ENCODE measurements at regions not wholly inside any gene's neighbourhood (a gene's known extent, or its start where the extent isn't known, plus 50 kb on each side); places are given as distances from the start of the nearest gene placed in this dataset.
"Not testable (repeated sequence)": the region's sequence is repeated elsewhere in the genome, so short reads cannot be mapped to it uniquely, and the experiment has no call there.

DNA sequence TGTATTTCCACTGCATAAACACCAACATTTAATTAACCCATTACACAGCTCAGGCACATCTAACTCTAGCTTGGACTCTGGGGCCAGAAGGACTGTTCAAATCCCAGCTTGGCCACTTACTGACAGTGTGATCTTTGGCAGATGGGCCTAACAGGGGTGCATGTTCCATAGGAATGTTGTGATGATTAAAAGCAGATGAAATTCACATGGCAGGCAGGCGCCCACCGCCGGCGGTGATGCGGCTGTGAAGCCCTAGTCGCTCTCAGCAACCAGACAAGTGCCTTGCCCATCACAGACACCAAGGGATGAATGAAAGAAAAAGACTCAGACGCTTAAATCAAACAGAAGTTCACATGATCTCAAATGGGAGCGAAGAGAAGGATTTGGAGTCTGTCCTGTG lies 84.6 kb upstream of the WSB1 start:
- no peak for DNase-seq (ENCODE audit: low spot score)

DNA sequence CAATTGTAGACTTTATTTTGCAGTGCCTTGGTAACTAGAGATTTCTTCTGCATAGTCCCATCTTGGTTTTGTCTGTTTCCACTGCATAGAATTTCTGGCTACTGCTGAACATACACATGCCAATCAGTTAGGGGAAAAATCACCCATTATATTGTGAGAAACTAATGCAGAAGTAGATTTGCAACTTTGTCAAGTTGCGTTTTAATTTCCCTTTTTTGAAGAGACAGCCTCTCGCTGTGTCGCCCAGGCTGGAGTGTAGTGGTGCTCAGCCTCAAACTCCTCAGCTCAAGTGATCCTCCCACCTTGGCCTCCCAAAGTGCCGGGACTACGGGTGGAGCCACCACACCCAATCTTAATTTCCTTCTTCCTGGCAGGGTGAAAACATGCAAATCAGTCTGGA lies 83.1 kb upstream of the WSB1 start:
- DNase-seq (ENCODE audit: low spot score) = not testable (repeated sequence)

DNA sequence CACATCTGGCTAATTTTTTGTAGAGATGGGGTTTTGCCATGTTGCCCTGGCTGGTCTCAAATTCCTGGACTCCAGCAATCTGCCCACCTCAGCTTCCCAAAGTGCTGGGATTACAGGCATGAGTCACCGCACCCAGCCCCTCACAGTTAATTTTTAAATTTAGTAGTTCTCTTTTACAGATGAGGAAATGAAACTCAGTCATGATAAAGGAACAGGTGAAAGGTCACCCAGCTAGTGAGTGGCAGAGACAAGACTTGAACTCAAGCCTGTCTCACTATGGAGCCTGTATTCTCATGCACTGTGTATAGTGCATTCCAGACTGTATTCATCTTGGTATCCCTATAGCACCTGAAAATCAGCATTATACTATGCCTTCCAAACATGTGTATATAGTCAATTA lies 77.1 kb upstream of the WSB1 start:
- DNase-seq (ENCODE audit: low spot score) = no peak

DNA sequence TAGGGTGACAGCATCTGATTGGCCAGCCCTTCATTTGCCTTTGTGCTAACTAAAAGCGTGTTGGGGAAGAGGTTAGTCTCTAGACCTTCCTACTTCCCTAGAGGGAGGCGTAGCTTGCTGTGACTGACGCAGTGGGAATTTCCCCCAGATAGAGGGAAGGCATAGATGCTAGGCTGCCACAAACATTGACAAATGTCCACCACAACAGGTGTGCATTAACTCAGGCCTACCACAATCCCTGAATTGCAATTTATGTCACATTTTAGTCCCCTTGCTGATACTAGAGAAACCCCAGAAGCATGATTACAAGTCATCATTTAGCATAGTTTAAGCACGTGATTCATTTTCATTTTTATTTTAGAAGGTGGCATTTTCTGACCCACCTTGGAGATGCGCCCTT lies 76.3 kb upstream of the WSB1 start:
- no peak for DNase-seq (ENCODE audit: low spot score)

DNA sequence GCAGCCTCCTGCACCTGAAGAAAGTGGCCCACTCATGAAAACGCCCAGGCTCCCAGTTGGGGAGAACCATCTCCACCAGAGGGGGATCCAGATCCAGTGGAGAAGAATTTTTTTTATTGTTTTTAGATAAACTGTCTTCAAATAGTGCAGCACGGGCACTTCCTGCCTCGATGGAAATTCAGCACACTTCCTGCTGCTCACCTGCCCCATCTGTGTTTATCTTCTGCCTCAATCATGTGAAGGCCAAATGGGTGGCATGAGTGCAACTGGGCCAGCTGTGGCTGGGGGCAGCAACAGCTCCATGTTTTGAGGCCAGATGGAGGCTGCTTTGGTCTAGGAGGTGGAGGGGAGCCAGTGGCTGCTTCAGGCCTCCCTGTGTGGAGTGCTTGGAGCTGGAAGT lies 75.9 kb upstream of the WSB1 start:
- no peak for DNase-seq (ENCODE audit: low spot score)

DNA sequence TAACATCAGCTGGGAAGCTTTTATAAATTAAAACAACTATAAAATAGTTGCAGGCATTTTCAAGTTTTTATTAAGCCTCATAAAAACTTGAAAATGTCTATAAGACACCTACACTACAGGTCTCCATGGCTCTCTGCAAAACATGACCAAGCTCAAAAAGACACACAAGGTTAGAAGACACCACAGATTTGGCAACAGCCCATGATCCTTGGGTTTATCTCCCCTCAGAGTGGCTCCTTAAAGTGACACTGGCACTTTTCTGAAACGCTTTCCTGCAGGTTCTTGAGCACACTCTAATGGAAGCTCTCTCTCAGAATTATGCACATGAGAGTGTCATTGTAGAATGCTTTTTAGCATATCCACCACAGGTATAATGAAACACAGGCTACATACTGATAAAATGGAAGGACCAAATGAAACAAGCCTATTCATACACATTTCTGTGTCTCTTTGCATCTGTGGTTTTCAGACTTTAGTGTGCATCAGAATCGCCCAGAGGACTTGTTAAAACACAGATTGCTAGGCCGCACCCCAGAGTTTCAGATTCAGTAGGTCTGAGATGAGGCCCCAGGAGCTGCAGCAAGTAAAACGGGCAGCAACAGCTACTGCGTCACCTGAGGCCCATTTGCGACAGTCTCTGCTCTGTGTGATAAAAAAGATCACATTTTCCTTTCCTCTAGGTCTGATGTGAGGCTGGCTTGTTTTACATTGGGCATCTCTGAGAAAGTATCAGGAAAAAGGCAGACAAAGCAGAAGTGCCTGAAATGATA lies 75.0 kb upstream of the WSB1 start:
- DNase-seq (ENCODE audit: low spot score) = no peak

DNA sequence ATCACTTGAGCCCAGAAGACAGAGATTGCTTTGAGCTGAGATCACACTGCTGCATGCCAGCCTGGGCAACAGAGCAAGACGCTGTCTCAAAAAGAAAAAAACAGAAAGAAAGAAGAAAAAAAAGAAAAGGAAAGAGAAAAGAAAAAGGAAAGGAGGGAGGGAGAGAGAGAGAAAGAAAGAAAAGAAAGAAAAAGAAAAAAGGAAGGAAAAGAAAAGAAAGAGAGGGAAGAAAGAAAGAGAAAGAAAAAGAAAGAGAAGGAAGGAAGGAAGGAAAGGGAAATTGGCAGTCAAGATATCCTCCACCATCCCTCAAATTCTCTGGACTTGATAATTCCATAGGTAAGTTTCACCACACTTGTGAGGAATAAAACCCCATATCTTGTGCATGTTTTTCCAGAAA lies 71.4 kb upstream of the WSB1 start:
- DNase-seq (ENCODE audit: low spot score) = no peak

DNA sequence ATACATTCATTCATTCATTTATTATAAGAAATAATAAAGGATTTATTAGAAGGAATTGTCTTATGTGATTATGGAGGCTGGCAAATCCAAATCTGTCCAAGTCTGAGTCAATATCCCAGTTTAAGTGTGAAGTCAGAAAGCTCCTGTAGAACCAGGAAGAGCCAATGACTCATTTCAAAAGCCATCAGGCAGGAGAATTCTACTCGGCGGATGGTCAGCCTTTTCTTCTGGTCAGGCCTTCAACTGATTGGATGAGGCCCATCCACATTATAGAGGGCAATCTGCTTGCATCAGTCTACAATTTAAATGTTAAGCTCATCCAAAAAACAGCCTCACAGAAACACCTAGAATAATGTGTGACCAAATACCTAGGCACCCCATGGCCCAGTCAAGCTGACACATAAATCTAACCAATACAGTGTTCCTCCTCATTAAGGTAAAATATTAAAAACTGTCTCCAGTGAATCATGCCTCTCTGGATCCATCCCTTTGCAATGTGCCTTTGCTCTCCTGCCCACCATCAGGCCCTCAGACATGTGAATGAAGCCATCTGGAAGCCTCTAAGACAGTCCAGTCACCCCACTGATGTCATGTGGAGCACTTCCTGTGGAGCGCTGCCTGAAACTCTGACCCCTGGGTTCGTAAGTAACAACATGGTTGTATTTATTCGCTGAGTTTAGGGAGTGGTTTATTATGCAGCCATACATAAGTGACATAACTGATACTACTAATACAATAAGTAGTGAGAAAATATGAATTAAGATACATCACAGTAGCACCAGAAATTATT lies 69.2 kb upstream of the WSB1 start:
- DNase-seq (ENCODE audit: low spot score) = no peak

DNA sequence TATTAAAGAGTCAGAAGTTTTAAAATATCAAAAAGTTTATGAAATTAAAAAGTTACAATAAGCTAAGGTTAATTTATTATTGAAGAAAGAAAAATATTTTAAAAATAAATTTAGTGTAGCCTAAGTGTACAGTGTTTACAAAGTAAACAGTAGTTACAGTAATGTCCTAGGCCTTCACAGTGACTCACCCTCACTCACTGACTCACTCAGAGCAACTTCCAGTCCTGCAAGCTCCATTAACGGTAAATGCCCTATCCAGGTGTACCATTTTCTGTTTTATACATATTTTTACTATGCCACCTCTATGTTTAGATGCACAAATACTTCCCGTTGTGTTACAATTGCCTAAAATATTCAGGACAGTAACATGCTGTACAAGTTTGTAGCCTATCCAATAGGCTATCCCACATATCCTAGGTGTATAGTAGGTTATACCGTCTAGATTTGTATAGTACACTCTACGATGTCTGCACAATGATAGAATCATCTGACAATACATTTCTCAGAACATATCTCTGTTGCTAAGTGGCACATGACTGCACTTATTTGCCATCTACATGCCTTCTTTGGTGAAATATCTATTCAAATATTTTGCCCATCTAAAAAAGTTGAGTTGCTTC lies 67.2 kb upstream of the WSB1 start:
- DNase-seq (ENCODE audit: low spot score) = no peak

DNA sequence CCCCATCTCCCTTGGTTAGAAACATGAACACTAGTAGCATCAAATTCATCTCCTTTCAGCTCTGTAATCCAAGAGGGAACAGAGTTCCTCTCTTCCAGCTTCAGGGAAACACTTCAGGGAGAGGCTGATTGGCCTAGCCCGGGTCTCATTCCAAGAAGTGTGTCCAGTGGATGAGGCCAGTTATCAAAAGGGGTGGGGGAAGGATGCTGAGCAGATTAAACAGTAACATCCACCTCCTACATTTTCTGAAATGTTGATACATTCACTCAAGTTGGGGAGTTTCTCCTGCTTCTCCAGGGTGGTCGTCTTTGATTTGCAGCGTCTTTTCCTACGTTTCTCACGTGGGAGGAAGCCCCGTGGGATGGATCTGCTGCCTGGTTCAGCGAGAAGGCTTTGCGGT lies 62.9 kb upstream of the WSB1 start:
- no peak for DNase-seq (ENCODE audit: low spot score)

DNA sequence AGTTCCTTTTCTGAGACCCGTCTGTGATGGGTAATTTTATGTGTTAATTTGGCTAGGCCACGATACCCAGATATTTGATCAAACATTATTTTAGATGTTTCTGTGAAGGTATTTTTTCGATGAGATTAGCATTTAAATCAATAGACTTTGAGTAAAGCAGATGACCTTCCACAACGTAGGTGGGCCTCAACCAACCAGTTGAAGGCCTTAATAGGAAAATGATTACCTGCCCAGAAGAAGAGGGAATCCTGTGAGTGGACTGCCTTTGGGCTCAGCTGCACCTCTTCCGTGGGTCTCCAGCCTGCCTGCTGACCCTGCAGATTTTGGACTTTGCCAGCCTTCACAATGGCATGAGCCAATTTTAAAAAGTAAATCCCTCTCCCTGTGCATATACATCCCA lies 61.6 kb upstream of the WSB1 start:
- DNase-seq (ENCODE audit: low spot score) = no peak

DNA sequence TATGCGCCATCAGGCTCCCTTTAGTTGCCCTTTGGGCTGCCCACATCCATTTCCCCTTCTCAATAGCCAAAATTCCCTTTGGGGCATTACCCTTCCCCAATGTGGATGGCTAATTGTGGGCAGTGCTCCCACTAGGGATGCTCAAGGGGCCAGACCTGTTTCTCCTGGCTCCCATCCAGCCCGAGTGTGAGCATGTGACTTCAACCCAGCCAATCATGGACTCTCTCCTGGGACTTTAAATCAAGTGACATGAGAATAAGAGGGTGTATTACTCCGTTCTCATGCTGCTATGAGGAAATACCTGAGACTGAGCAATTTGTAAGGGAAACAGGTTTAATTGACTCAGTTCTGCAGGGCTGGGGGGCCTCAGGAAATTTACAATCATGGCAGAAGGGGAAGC lies 60.9 kb upstream of the WSB1 start:
- no peak for DNase-seq (ENCODE audit: low spot score)

DNA sequence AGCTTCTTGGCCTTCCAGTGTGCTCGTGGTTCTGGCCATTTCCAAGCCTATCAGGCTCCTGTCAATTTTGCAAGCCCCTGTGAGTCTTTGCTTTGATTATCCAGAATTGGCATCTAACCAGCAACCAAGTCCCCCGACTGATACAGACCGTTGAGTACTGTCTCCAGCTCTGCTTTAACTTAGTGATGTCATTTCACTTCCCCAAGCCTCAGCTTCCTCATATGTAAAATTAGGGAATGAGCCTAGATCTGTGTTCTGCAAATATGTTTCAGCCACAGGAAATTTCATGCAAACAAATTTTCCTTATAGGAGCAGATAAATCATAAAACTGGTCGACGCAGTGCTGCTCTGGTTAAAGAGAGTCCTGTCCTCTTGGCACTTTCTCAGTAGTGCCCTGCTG lies 60.1 kb upstream of the WSB1 start:
- no peak for DNase-seq (ENCODE audit: low spot score)

DNA sequence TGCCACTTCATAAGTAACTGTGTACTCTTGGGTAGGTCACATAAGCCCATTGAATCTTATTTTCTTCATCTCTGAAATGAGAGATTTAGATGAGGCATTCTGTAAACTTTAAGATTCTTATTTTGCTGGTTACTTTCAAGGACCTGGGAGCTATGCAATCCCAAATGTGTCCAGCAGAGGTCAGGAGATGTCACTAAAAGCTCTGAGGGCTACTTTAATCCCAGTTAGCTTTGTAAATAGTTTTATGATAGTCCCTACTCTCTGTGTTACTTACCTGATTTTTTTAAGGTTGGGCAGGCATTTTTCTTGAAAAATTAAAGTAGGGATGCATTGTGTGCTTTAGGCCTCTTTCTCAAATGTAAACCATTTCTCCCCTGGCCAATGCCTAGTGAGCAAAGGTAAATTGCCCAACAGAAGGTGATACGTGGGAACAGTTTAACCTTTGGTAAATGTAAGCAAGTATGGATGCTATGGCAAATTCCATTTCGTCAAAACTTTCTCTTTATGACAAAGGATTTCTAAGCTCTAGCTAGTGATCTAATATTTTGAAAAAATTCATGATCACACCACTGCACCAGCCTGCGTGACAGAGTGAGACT lies 57.1 kb upstream of the WSB1 start:
- peak; percentile 68 for DNase-seq (ENCODE audit: low spot score)

DNA sequence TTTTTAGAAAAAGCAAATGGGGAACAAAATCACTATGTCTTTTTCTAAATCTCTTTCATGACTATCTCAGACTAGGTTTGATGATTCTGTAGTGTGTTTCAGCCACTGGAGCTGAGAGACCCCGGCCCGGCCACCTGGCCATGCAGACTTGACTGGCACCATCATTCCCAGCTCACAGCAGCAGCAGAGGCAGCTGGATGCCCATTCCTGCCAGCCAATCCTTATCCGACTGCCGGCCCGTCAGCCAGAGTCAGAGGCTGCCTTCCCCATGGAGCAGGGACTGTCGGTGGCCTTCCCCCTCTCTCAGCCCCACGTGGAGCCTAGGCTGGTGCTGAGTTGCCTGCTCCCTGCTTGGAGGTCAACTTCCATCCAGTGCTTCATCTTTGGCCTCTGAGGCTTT lies 56.0 kb upstream of the WSB1 start:
- no peak for DNase-seq (ENCODE audit: low spot score)

DNA sequence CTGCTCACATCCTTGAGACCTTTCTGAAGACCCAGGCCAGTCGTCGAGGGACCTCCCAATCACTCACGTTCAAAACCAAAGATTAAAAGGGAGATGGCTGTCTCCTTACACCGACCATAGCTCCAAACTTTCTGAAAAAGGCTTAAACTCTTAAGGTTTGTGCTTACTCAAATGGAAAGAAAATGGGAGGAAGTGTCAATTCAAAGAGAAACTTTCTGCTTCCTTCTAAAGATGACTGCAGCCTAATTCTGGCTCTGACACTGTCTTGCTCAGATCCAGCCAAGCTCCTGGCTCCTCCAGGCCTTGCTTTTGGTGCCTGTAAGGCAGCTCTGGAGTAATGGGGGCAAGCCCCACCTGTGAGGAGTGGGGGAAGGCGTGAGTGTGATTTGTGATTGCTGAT lies 54.9 kb upstream of the WSB1 start:
- no peak for DNase-seq (ENCODE audit: low spot score)

DNA sequence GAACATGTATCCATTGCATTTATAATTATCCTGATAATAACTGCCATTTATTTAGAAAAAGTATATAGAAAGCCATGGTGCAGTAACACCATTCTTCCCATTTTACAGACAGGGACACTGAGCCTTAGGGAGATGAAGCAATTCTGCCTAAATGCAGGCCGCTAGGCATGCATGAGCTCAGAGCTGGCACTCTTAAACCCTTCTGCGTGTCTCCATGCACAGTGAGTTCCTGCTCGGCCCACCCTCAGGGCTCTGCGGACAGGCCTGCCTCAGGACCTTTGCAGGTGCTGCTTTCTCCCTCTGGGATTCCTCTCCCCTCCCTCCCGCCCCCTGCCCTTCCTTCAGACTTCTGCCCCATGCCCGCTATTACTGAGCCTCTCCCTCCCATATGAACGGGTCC lies 54.3 kb upstream of the WSB1 start:
- no peak for DNase-seq (ENCODE audit: low spot score)

DNA sequence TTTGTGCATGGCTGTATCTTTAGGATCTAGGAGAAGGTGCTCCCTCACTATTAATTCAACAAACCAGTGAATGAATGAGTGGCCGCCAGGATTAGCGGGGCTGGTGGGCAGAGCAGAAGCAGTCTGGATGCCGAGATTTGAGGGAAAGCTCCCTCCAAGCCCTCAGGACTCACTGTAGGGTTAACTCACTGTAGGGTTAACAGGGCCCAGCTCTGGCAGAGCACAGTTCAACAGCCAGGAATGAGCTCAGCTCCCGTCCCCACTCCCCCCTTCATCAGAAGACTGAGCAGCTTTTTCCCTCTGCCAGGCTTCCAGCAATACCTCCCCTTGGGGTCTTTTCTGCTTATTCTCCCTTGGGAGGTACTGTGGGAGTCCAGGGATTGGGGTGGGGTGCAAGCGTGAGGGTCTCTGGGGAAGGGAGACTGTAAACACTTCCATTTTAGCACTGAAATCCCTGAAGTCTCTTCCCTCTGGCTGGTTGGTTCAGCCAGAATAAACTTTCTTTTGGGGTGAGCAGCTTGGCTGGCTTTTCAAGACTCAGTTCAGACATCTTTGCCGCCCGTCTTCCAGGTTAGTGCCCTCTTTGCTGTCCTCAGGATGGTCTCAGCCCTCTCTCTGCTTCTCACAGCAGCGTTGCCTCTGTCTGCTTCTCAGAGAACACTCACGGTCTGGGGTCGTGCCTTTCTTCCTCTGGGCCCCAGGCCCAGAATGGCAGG lies 53.7 kb upstream of the WSB1 start:
- no peak for DNase-seq (ENCODE audit: low spot score)

DNA sequence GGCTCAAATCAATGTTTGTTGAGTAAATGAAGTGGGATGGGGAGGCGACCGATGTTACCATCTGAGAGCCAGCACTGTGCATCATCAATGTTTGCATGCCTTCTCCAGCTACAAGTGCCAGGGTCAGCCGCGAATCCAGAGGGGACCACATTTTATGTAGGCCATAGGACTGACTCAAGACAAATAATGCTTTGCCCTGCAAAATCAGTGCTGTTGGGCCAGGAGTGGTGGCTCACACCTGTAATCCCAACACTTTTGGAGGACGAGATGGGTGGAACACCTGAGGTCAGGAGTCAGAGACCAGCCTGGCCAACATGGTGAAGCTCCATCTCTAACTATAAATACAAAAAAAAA lies 53.1 kb upstream of the WSB1 start:
- no peak for DNase-seq (ENCODE audit: low spot score)

DNA sequence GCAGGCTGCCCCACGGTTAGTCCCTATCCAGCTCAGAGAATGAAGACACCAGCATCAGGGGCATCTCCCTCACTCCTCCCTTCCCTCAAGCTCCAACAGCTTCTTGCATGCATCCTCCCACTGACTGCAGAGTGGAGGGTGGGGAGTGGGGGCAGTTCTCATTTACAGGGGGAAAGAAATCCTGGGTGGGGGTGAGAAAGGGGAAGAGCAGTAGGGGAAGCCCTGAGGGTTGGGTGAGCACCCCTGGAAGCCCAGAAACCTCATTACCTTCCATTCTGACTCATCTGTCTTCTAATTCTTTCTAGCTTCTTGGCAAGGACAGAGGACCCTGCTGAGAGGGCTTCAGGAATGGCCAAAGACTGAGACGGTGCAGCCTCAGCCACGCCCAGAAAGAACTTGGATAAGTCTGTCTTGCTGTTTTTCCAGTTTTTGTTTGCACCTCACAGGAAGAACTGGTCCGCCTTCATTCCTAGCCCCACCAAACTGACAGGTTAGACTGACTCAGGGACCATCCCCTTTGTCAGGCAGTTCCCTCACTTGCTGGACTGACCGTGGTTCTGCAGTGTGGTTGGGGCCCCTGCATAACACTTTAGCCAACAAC lies 52.5 kb upstream of the WSB1 start:
- DNase-seq (ENCODE audit: low spot score) = peak; percentile 27

DNA sequence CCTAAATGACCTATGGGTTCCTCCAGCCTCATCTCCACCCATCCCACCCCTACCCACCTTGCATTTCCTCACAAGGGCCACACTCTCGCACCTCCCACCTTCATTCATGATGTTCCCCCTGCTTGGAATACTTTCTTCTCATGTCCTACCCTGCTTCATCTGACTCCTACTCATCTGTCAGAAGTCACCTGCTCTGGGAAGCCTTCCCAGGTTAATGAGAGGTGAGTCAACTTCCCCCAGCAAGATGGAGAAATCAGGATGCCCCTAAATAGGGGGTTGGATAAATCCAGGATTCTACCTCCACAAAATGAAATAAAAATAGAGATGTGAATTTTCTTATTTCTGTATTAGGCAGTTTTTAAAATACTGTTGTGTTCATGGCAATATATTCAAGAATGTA lies 51.0 kb upstream of the WSB1 start:
- DNase-seq (ENCODE audit: low spot score) = no peak

DNA sequence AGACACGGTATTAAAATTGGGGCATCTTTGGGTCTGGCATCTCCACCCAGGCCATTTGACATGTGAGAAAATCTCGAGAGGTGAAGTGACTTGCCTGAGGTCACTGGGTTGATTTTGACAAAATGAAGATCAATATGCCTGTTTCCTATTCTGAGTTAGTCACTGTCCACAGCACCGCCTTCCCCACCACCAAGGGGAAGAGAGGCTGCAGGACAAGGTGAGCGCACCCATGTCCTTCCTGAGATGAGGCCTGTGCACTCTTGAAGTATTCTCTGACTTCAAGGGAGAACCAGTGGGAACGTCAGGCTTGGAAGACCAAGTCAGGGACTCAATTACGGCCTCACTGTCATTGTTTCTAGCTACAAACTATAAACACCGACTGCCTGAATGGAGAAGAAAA lies 49.9 kb upstream of the WSB1 start:
- no peak for DNase-seq (ENCODE audit: low spot score)

All from AG08395 (cell line).